HG03354 (cell line): ENCODE measurements at regions not wholly inside any gene's neighbourhood (a gene's known extent, or its start where the extent isn't known, plus 50 kb on each side); places are given as distances from the start of the nearest gene placed in this dataset.

ENCODE experiments used
- ATAC-seq: cut with Tn5 transposase; IDR thresholded peaks from one replicate; pipeline ENCODE4 v1.9.1; 2021; ENCODE audit warnings: mild to moderate bottlenecking; ENCODE audit not compliant: unreplicated experiment, poor library complexity, severe bottlenecking

GRCh38 chr16:86015606-86016005 is 116.6 kb downstream of the IRF8 start:
- ATAC-seq = no peak

GRCh38 chr16:86016201-86016965 is 117.4 kb downstream of the IRF8 start:
- ATAC-seq = no peak

- no peak for ATAC-seq
Observed at GRCh38 chr16:86018071-86018470, 119.1 kb downstream of the IRF8 start.

- no peak for ATAC-seq
Observed at GRCh38 chr16:86018487-86018886, 119.5 kb downstream of the IRF8 start.

GRCh38 chr16:86018941-86019340 is 120.0 kb downstream of the IRF8 start:
- ATAC-seq = no peak

- ATAC-seq = no peak
Observed at GRCh38 chr16:86019446-86020047, 120.6 kb downstream of the IRF8 start.

GRCh38 chr16:86020971-86021370 is 122.0 kb downstream of the IRF8 start:
- no peak for ATAC-seq

GRCh38 chr16:86022381-86022960 is 123.5 kb downstream of the IRF8 start:
- ATAC-seq = no peak

GRCh38 chr16:86024210-86024609 is 125.2 kb downstream of the IRF8 start:
- no peak for ATAC-seq

GRCh38 chr16:86025706-86026105 is 126.7 kb downstream of the IRF8 start:
- no peak for ATAC-seq

GRCh38 chr16:86026171-86026910 is 127.4 kb downstream of the IRF8 start:
- no peak for ATAC-seq

- no peak for ATAC-seq
Observed at GRCh38 chr16:86026916-86027315, 128.0 kb downstream of the IRF8 start.

- no peak for ATAC-seq
Observed at GRCh38 chr16:86027373-86028126, 128.6 kb downstream of the IRF8 start.

GRCh38 chr16:86029131-86029741 is 130.3 kb downstream of the IRF8 start:
- no peak for ATAC-seq

GRCh38 chr16:86030116-86030515 is 131.2 kb downstream of the IRF8 start:
- ATAC-seq = no peak

- ATAC-seq = no peak
Observed at GRCh38 chr16:86031141-86031678, 132.2 kb downstream of the IRF8 start.

GRCh38 chr16:86033016-86033474 is 134.1 kb downstream of the IRF8 start:
- no peak for ATAC-seq

GRCh38 chr16:86033971-86034370 is 135.0 kb downstream of the IRF8 start:
- no peak for ATAC-seq

- ATAC-seq = no peak
Observed at GRCh38 chr16:86034421-86034919, 135.5 kb downstream of the IRF8 start.
